ENCODE measurements at regions not wholly inside any gene's neighbourhood (a gene's known extent, or its start where the extent isn't known, plus 50 kb on each side); places are given as distances from the start of the nearest gene placed in this dataset.

DNA sequence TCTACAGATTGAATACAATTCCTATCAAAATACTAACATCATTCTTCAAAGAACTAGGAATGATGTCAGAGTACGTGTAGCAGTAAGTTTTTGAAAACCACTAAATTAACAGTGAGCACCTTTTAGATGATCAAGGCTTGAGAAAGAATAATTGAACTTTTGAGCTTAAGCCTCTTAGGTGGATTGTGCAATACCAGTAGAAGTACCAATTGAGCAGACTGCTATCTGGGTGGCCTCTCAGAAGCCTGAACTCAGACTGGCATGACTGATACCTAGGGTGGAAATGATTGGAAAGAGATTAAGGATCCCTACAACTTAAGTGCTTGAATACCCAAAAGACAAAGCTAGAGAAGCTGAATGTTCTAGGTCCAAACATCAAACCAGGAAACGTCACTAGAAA, 200.3 kb upstream of the GALNTL6 start:
- TF ChIP-seq GATA2 (IDR thresholded peaks at IDR 0.05; ENCODE audit: low read depth, low read length): no peak
- TF ChIP-seq GATA3 (IDR thresholded peaks at IDR 0.05; ENCODE audit: low read depth, low read length): no peak

Data from SH-SY5Y (cell line).